Naive thymus-derived CD8-positive, alpha-beta T cell (primary cell): ENCODE measurements at regions not wholly inside any gene's neighbourhood (a gene's known extent, or its start where the extent isn't known, plus 50 kb on each side); places are given as distances from the start of the nearest gene placed in this dataset.

Source experiments
- ATAC-seq, 2 donors: fragments of 150-1000 bp; cut with Tn5 transposase in 1 of 2; sonication (Bioruptor Pico), chemical (Tn5 transposase) in 1 of 2; 1 replicate in 1 of 2; 2 replicates in 1 of 2; pipeline ENCODE4 v1.10.0; 2021; ENCODE audit warnings: mild to moderate bottlenecking in 2 of 2, moderate library complexity in 2 of 2
- POLR2A ChIA-PET: fragments of 350-600 bp; sonication (Branson Sonifier 250); formaldehyde crosslinking; loops from one replicate; lab custom pipeline; 2021; ENCODE audit warnings: antibody characterized with exemption; lab: Charles Lee
- DNase-seq, 10 donors: peaks; one replicate each; pipeline versions ENCODE4 v3.0.0 to v3.0.0-alpha.2; 2020 to 2022
- H3K27ac Mint-ChIP-seq, 10 donors: one replicate each; pipeline ENCODE4 v1.8.0; 2020 to 2022; ENCODE audit warnings: mild to moderate bottlenecking in 10 of 10, mixed read lengths in 10 of 10, moderate library complexity in 4 of 10, inconsistent platforms in 1 of 10
- H3K27me3 Mint-ChIP-seq, 5 donors: one replicate each; pipeline ENCODE4 v1.8.0; 2021 to 2022; ENCODE audit warnings: mixed read lengths in 5 of 5
- H3K36me3 Mint-ChIP-seq, 3 donors: one replicate each; pipeline ENCODE4 v1.8.0; 2020 to 2022; ENCODE audit warnings: mixed read lengths in 3 of 3, mild to moderate bottlenecking in 2 of 3, inconsistent platforms in 1 of 3
- H3K4me1 Mint-ChIP-seq, 4 donors: one replicate each; pipeline ENCODE4 v1.8.0; 2021 to 2022; ENCODE audit warnings: mixed read lengths in 4 of 4
- H3K4me3 Mint-ChIP-seq, 10 donors: one replicate each; pipeline ENCODE4 v1.8.0; 2020 to 2022; ENCODE audit warnings: mild to moderate bottlenecking in 10 of 10, mixed read lengths in 10 of 10, moderate library complexity in 6 of 10, inconsistent platforms in 1 of 10
- H3K9me3 Mint-ChIP-seq, 9 donors: one replicate each; pipeline ENCODE4 v1.8.0; 2020 to 2022; ENCODE audit warnings: mixed read lengths in 9 of 9, mild to moderate bottlenecking in 3 of 9, inconsistent platforms in 1 of 9, moderate library complexity in 1 of 9

DNA sequence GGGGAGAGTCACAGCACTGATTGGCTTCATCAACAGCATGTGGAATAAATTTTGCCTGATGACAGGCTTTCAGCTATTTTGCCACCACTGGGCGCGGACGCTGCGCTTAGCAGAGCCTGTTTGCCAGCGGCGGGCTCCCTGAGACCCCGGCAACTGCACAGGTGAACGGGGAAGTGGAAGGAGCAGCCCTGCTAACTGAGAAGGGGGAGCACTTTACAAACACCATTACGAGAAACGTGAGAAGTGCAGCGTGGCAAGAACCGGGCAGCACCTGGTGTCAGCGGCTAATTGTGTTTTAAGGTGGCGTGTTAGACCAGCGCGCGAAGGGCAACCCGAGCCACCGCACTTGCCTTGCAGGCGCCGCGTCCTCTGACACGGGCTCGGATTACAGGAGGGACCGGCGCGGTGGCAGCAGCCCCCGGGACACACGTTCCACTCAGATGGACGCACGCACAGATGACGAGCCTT, 307.8 kb upstream of the ARRDC4 start:
- H3K27me3 Mint-ChIP-seq, result peaks cover 10 to 41% (median 17%) of the 10 kb centered on the region in 5 donors
- ATAC-seq (no peak), DNase-seq (no peak)
- no peak overlapping the region for H3K27ac Mint-ChIP-seq
- H3K9me3 Mint-ChIP-seq, result peaks cover 0 to 4% (median 0%) of the 10 kb centered on the region in 9 donors
- peaks cover 0 to 10% (median 4%) of the 10 kb centered on the region in 4 donors for H3K4me1 Mint-ChIP-seq
- POLR2A ChIA-PET, result no interaction called here
- H3K36me3 Mint-ChIP-seq, result no peaks in the 10 kb centered on the region
- no peak overlapping the region for H3K4me3 Mint-ChIP-seq

DNA sequence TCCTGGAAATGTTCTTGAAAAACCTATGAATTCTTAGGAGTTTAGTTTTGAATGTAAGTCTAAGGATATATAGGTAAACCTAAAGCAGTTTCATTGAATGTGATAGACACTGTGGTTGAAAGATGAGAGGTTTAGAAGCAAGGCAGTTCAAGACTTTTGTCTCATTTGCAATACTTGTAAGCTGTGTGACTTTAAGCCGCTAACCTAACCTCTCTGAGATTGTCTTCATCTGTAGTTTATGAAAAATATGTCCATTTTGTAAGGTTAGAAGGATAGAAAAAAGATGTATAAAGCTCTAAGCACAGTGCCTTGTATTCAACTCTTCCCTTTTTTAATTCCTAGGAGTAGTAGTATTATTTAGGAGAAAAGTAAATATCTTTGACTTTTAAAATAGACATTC, 306.6 kb upstream of the ARRDC4 start:
- Mint-ChIP-seq H3K4me1 (peaks cover 0 to 10% (median 4%) of the 10 kb centered on the region in 4 donors), H3K27me3 (peaks cover 10 to 41% (median 17%) of the 10 kb centered on the region in 5 donors), H3K27ac (no peak overlapping the region), H3K4me3 (no peak overlapping the region), H3K9me3 (peaks cover 0 to 11% (median 1%) of the 10 kb centered on the region in 9 donors), H3K36me3 (no peaks in the 10 kb centered on the region)
- DNase-seq (no peak), ATAC-seq (no peak)
- POLR2A ChIA-PET, result no interaction called here

DNA sequence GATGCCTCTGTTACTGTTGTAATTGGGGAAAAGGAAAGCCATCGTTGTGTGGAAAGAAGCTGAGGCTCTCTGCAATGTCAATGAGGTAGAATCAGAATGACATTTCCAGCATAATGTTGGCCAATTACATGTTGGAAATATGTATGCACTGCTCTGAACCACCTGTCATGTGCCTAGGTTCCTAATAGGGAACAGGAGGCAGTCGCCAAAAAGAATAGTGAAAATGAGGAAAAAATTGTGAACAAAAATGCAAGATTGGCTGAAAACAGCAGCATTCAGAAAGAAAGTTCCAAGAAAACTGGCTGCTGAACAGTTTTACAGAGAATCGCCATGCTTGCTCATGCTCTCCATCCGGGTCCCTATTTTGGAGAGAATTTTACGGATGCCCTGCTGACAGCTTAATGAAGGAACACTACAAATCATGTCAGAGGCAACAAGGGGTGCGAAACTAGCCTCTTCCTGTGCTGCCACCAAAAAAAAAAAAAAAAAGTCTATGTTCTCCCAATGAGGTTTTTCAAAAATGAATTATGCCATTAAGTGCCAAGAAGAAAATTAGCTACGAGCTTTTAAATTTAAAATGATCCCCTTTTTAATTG, 305.9 kb upstream of the ARRDC4 start:
- Mint-ChIP-seq H3K4me3 (no peak overlapping the region), H3K27me3 (peaks cover 10 to 41% (median 17%) of the 10 kb centered on the region in 5 donors), H3K4me1 (peaks cover 0 to 10% (median 4%) of the 10 kb centered on the region in 4 donors), H3K27ac (no peak overlapping the region), H3K9me3 (peaks cover 0 to 15% (median 1%) of the 10 kb centered on the region in 9 donors), H3K36me3 (no peaks in the 10 kb centered on the region)
- DNase-seq, result no peak
- POLR2A ChIA-PET, result no interaction called here
- ATAC-seq, result no peak

DNA sequence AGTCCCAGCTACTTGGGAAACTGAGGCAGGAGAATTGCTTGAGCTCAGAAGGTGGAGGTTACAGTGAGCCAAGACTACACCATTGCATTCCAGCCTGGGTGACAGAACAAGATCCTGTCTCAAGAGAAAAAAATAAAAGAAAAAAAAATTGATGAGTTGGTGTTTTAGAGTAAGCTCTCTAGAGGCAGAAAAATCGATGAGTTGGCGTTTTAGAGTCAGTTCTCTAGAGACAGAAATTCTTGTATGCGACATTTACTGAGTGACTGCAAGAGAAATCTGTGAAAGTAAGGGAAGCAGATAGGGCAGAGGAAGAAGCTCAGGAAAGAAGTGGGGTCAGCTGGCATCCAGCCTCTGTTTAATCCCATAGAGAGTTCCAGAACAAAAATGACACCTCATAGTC, 298.7 kb upstream of the ARRDC4 start:
- no peaks in the 10 kb centered on the region for H3K36me3 Mint-ChIP-seq
- no peak for ATAC-seq
- POLR2A ChIA-PET, result no interaction called here
- H3K4me1 Mint-ChIP-seq, result no peaks in the 10 kb centered on the region
- H3K27ac Mint-ChIP-seq, result no peak overlapping the region
- H3K9me3 Mint-ChIP-seq, result peaks cover 0 to 34% (median 1%) of the 10 kb centered on the region in 9 donors
- H3K27me3 Mint-ChIP-seq, result peaks cover 0 to 9% (median 0%) of the 10 kb centered on the region in 5 donors
- H3K4me3 Mint-ChIP-seq, result no peak overlapping the region
- no peak for DNase-seq

DNA sequence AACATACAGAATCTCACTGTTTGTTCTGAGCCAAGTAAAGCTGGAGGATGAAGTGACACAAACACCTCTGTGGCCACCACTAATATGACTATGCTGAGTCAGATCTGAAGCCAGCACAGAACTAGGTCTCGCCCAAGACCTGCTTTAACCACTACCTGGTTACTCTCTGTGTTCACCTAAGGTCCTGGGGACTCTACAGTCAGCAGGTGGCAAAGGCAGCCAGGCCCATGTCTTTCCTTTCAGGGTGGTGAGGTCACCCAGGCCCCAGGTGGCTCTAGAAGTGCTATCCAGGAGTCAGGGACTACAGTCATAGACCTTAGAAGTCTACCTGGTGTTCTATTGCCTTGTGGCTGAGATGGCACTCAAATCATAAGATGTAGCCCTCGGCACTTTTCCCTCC, 287.9 kb upstream of the ARRDC4 start:
- no peak overlapping the region for H3K27ac Mint-ChIP-seq
- H3K36me3 Mint-ChIP-seq, result no peaks in the 10 kb centered on the region
- H3K27me3 Mint-ChIP-seq, result peaks cover 0 to 11% (median 0%) of the 10 kb centered on the region in 5 donors
- H3K9me3 Mint-ChIP-seq, result peaks cover 0 to 17% (median 7%) of the 10 kb centered on the region in 9 donors
- no peaks in the 10 kb centered on the region for H3K4me1 Mint-ChIP-seq
- DNase-seq (no peak), ATAC-seq (no peak)
- POLR2A ChIA-PET, result no interaction called here
- no peak overlapping the region for H3K4me3 Mint-ChIP-seq

DNA sequence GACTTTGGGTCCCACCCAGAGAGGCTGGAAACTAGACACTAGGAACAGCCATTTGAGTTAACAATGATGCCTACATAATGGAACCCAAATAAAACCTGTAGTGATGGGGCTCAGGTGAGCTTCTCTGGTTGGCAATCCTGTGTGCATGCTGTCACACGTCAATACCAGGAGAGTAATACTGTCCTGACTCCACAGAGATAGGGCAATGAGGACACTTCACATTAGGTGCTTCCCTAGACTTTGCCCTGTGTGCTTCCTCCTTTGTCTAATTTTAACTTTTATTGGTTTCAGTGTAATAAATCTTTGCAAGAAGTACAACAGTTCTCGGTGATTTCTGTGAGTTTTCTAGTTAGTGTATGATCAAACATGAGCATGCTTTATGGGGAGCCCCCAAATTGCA, 281.8 kb upstream of the ARRDC4 start:
- no peaks in the 10 kb centered on the region for H3K36me3 Mint-ChIP-seq
- no peaks in the 10 kb centered on the region for H3K4me1 Mint-ChIP-seq
- DNase-seq, result no peak
- POLR2A ChIA-PET, result no interaction called here
- H3K27ac Mint-ChIP-seq, result no peak overlapping the region
- peaks cover 0 to 23% (median 7%) of the 10 kb centered on the region in 9 donors for H3K9me3 Mint-ChIP-seq
- no peak overlapping the region for H3K4me3 Mint-ChIP-seq
- H3K27me3 Mint-ChIP-seq, result peaks cover 0 to 21% (median 14%) of the 10 kb centered on the region in 5 donors
- ATAC-seq, result no peak

DNA sequence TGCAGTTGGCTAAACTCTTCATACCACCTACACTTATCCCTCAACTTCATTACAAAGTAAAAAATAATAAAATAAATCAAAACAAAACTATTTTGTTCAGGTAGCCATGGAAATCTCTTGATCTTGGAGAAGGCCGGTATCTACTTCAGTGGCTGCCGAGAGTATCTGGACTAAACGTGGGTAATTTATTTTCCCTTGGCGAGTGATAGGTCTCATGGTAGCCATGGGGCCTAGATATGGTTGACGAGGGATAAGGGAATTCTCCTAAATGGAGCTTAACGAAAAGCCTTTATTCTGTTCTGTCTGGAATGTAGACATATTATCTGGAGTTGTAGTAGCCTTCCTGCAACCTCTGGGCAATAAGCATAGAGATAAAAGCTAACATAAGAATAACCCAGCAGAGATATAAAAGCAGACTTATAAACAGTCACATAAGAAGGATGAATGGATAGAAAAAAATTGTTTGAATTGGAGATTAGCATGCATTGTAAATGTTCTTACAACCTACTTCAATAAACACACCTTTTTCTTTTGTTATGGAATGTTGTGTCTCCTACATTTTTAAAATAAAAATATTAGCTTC, 281.3 kb upstream of the ARRDC4 start:
- no peaks in the 10 kb centered on the region for H3K36me3 Mint-ChIP-seq
- no peak overlapping the region for H3K4me3 Mint-ChIP-seq
- POLR2A ChIA-PET, result no interaction called here
- peaks cover 0 to 19% (median 11%) of the 10 kb centered on the region in 5 donors for H3K27me3 Mint-ChIP-seq
- no peak for ATAC-seq
- H3K27ac Mint-ChIP-seq, result no peak overlapping the region
- DNase-seq, result no peak
- peaks cover 0 to 3% (median 1%) of the 10 kb centered on the region in 4 donors for H3K4me1 Mint-ChIP-seq
- peaks cover 0 to 21% (median 5%) of the 10 kb centered on the region in 9 donors for H3K9me3 Mint-ChIP-seq

DNA sequence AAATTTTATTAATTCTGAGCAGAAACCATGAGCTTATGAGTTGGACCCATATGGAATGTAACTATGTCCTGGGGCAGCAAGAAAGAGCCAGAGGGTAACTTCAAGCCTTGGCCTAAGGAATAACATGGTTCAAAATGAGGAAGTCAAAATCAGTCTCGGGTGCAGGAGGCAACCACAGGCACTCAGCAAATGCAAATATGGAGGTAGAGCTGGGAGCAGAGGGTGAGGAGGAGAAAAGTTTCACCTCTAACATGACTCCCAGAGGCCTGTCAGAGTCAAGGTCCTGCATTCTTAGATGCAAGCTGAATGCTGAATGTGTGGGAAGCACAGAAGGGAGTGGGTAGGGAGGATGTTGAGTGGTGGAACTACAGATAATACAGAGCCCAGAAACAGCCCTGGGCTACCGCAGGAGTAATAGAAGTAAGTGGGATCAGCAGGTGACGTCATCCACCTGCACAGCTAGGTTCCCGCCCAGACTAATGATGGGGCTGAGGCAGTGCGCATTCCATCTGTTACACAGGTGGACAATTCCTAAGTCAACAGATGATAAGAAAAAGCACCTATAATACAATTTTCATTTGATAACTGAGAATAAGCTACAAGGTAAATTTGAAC, 279.8 kb upstream of the ARRDC4 start:
- Mint-ChIP-seq H3K27ac (no peak overlapping the region), H3K36me3 (no peaks in the 10 kb centered on the region), H3K9me3 (peaks cover 0 to 13% (median 0%) of the 10 kb centered on the region in 9 donors), H3K4me3 (no peak overlapping the region), H3K27me3 (peaks cover 0 to 16% (median 7%) of the 10 kb centered on the region in 5 donors), H3K4me1 (peaks cover 0 to 5% (median 2%) of the 10 kb centered on the region in 4 donors)
- POLR2A ChIA-PET, result no interaction called here
- DNase-seq (no peak), ATAC-seq (no peak)

DNA sequence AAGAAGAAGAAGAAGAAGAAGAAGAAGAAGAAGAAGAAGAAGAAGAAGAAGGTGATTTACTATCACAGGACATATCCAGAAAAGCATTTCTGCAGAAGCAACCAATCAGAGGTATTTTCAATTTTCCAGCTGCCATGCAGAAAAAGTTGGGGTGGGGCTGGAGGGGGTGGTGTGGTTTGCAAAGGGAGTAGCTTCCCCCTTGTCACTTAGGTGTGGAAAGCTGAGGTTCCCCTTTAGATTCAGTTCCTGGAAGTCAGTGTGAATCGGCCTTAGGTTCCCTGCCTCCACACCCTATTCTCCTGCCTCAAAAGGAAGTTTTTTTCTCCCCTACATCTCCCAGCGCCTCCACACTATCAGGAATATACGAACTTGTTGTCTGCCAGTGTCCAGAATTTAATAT, 276.7 kb upstream of the ARRDC4 start:
- Mint-ChIP-seq H3K27ac (no peak overlapping the region), H3K9me3 (peaks cover 0 to 13% (median 1%) of the 10 kb centered on the region in 9 donors), H3K36me3 (no peaks in the 10 kb centered on the region), H3K4me3 (no peak overlapping the region), H3K27me3 (peaks cover 0 to 18% (median 9%) of the 10 kb centered on the region in 5 donors), H3K4me1 (peaks cover 0 to 5% (median 2%) of the 10 kb centered on the region in 4 donors)
- POLR2A ChIA-PET, result no interaction called here
- DNase-seq (no peak), ATAC-seq (no peak)

DNA sequence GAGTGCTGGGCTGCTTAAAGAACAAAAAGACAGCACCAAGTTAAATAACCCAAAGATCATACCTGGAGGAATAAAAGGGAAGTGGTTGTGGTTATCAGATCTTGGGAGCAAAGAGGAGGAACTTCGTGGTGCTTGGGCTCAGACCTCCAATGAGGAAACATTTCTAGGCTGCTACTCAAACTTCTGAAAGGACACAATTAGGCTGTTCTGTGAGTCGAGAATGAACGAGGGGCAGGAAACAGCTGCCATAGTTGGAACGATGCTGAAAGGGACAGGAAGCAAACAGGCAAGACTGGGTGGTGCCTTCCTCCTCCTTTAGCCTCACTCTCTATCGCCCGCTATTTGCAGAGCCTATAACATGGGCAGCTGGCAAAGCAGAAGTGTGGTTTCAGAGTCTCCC, 276.3 kb upstream of the ARRDC4 start:
- ATAC-seq (no peak), DNase-seq (no peak)
- no peak overlapping the region for H3K27ac Mint-ChIP-seq
- peaks cover 0 to 5% (median 2%) of the 10 kb centered on the region in 4 donors for H3K4me1 Mint-ChIP-seq
- H3K9me3 Mint-ChIP-seq, result peaks cover 0 to 13% (median 1%) of the 10 kb centered on the region in 9 donors
- H3K36me3 Mint-ChIP-seq, result no peaks in the 10 kb centered on the region
- no peak overlapping the region for H3K4me3 Mint-ChIP-seq
- peaks cover 0 to 22% (median 10%) of the 10 kb centered on the region in 5 donors for H3K27me3 Mint-ChIP-seq
- POLR2A ChIA-PET, result no interaction called here

DNA sequence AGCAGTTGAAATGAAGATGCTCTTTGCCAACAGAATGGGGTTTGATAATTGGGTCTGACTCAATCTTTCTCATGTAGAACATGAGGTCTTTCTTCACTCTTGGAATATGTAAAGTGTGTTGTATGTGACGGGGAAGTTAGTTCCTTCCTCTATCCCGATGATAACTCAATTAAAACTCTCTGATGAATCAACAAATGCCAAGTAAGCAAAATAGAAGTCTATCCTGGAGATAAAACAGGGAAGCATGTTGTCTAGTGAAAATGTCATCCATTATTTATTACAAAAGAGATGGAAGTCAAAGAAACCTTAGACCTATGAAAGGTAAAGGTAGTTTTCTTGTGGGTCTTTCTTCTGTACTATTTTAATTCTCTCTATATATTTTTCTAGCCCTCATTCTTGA, 274.2 kb upstream of the ARRDC4 start:
- peaks cover 0 to 27% (median 5%) of the 10 kb centered on the region in 5 donors for H3K27me3 Mint-ChIP-seq
- no peak overlapping the region for H3K4me3 Mint-ChIP-seq
- no peak for DNase-seq
- POLR2A ChIA-PET, result no interaction called here
- peaks cover 0 to 9% (median 0%) of the 10 kb centered on the region in 9 donors for H3K9me3 Mint-ChIP-seq
- H3K4me1 Mint-ChIP-seq, result peaks cover 0 to 5% (median 2%) of the 10 kb centered on the region in 4 donors
- no peak overlapping the region for H3K27ac Mint-ChIP-seq
- no peaks in the 10 kb centered on the region for H3K36me3 Mint-ChIP-seq
- ATAC-seq, result no peak

DNA sequence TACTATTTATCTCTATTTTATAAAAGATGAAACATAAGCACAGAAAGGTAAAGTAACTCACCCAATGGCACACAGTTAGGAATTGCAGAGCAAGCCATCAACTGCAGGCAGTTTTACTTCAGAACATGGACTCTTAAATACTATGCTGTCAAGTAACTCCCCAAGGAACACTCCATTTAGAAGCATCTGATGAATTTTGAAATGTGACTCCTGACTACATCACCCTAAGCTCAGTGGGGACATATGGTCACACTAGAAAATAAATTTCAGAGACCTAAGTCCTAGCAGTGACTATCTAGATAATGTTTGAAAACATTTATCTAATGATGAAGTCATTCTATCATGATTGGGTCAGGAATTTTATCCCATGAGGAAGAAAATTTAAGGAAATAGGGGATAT, 272.8 kb upstream of the ARRDC4 start:
- Mint-ChIP-seq H3K27ac (no peak overlapping the region), H3K27me3 (peaks cover 0 to 29% (median 4%) of the 10 kb centered on the region in 5 donors), H3K4me1 (peaks cover 0 to 5% (median 2%) of the 10 kb centered on the region in 4 donors), H3K36me3 (no peaks in the 10 kb centered on the region), H3K4me3 (no peak overlapping the region), H3K9me3 (peaks cover 0 to 3% (median 0%) of the 10 kb centered on the region in 9 donors)
- DNase-seq (no peak), ATAC-seq (no peak)
- POLR2A ChIA-PET, result no interaction called here

DNA sequence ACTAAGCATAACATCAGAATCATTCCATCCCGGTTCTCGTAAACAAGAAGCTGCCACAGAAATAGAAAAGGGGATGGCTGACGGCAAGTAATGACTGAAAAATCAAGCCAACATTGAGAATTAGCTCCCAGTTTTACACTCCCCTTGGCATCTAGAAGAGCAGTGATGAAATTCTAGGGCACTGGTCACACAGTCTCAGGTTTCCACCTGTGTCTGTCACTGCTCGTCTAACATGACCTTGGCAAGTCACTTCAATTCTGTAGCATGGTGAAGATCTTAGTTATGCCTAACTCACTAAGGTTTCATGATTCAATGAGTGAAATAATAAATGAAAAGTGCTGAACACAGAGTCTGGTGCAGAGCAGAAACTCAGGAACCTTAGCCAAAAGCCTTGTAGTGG, 272.3 kb upstream of the ARRDC4 start:
- POLR2A ChIA-PET, result no interaction called here
- Mint-ChIP-seq H3K27ac (no peak overlapping the region), H3K36me3 (no peaks in the 10 kb centered on the region), H3K27me3 (peaks cover 0 to 29% (median 4%) of the 10 kb centered on the region in 5 donors), H3K9me3 (peaks cover 0 to 3% (median 0%) of the 10 kb centered on the region in 9 donors), H3K4me3 (no peak overlapping the region), H3K4me1 (peaks cover 0 to 5% (median 2%) of the 10 kb centered on the region in 4 donors)
- ATAC-seq (no peak), DNase-seq (no peak)
